ENCODE measurements at regions not wholly inside any gene's neighbourhood (a gene's known extent, or its start where the extent isn't known, plus 50 kb on each side); places are given as distances from the start of the nearest gene placed in this dataset.

GRCh38 chr13:21979161-21979806, 308.4 kb downstream of the FGF9 start:
- H3K27me3 Mint-ChIP-seq (ENCODE audit: unreplicated experiment) = peaks cover 9% of the 10 kb centered on the region
- no peak overlapping the region for H3K27ac Mint-ChIP-seq (ENCODE audit: unreplicated experiment)
- no peaks in the 10 kb centered on the region for H3K36me3 Mint-ChIP-seq (ENCODE audit: unreplicated experiment)
- H3K4me3 Mint-ChIP-seq (ENCODE audit: unreplicated experiment) = no peak overlapping the region
- peaks cover 4% of the 10 kb centered on the region for H3K9me3 Mint-ChIP-seq (ENCODE audit: unreplicated experiment)
- TF ChIP-seq CTCF (IDR thresholded peaks at IDR 0.05; ENCODE audit: partially characterized antibody, unreplicated experiment) = no peak
- peaks cover 22% of the 10 kb centered on the region for H3K4me1 Mint-ChIP-seq (ENCODE audit: low read depth, unreplicated experiment)
- DNase-seq = no peak

DNA sequence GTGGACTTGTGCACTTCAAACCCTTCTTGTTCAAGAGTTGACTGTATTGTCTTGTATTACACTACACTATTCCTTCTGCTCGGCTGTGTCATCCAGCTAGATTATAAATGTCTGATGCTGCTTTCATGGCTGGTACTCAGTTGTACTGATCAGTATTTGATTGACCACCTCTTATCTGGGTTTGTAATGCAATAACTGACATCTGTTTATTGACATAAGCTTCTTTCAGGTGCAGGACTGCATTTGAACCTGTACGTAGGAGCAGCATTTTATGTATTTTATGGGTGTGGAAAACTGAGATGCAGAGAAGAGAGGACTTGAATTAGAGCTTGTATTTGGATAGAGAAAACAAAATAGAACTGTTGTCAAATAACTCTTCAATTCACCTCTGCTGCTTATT, 309.2 kb downstream of the FGF9 start:
- H3K36me3 Mint-ChIP-seq (ENCODE audit: unreplicated experiment) = no peaks in the 10 kb centered on the region
- H3K9me3 Mint-ChIP-seq (ENCODE audit: unreplicated experiment) = peaks cover 4% of the 10 kb centered on the region
- H3K4me1 Mint-ChIP-seq (ENCODE audit: low read depth, unreplicated experiment) = peaks cover 22% of the 10 kb centered on the region
- H3K4me3 Mint-ChIP-seq (ENCODE audit: unreplicated experiment) = no peak overlapping the region
- no peak for TF ChIP-seq CTCF (IDR thresholded peaks at IDR 0.05; ENCODE audit: partially characterized antibody, unreplicated experiment)
- peaks cover 9% of the 10 kb centered on the region for H3K27me3 Mint-ChIP-seq (ENCODE audit: unreplicated experiment)
- DNase-seq = no peak
- no peak overlapping the region for H3K27ac Mint-ChIP-seq (ENCODE audit: unreplicated experiment)

- no peak for TF ChIP-seq CTCF (IDR thresholded peaks at IDR 0.05; ENCODE audit: partially characterized antibody, unreplicated experiment)
- Mint-ChIP-seq H3K4me1 (ENCODE audit: low read depth, unreplicated experiment) (peaks cover 24% of the 10 kb centered on the region), H3K27me3 (ENCODE audit: unreplicated experiment) (peaks cover 6% of the 10 kb centered on the region), H3K36me3 (ENCODE audit: unreplicated experiment) (no peaks in the 10 kb centered on the region), H3K9me3 (ENCODE audit: unreplicated experiment) (peaks cover 10% of the 10 kb centered on the region), H3K4me3 (ENCODE audit: unreplicated experiment) (no peak overlapping the region), H3K27ac (ENCODE audit: unreplicated experiment) (no peak overlapping the region)
- DNase-seq = no peak
Measured at GRCh38 chr13:21984156-21984555, 313.3 kb downstream of the FGF9 start.

- H3K27me3 Mint-ChIP-seq (ENCODE audit: unreplicated experiment) = peaks cover 3% of the 10 kb centered on the region
- no peak overlapping the region for H3K4me3 Mint-ChIP-seq (ENCODE audit: unreplicated experiment)
- H3K36me3 Mint-ChIP-seq (ENCODE audit: unreplicated experiment) = no peaks in the 10 kb centered on the region
- H3K9me3 Mint-ChIP-seq (ENCODE audit: unreplicated experiment) = peaks cover 8% of the 10 kb centered on the region
- peaks cover 8% of the 10 kb centered on the region for H3K4me1 Mint-ChIP-seq (ENCODE audit: low read depth, unreplicated experiment)
- no peak overlapping the region for H3K27ac Mint-ChIP-seq (ENCODE audit: unreplicated experiment)
- no peak for TF ChIP-seq CTCF (IDR thresholded peaks at IDR 0.05; ENCODE audit: partially characterized antibody, unreplicated experiment)
- DNase-seq = no peak
Measured at GRCh38 chr13:21986602-21987001, 315.7 kb downstream of the FGF9 start.

GRCh38 chr13:21987793-21988192, 316.9 kb downstream of the FGF9 start:
- Mint-ChIP-seq H3K9me3 (ENCODE audit: unreplicated experiment) (peaks cover 8% of the 10 kb centered on the region), H3K27me3 (ENCODE audit: unreplicated experiment) (no peaks in the 10 kb centered on the region), H3K36me3 (ENCODE audit: unreplicated experiment) (no peaks in the 10 kb centered on the region), H3K4me1 (ENCODE audit: low read depth, unreplicated experiment) (peaks cover 5% of the 10 kb centered on the region), H3K27ac (ENCODE audit: unreplicated experiment) (no peak overlapping the region), H3K4me3 (ENCODE audit: unreplicated experiment) (no peak overlapping the region)
- no peak for DNase-seq
- TF ChIP-seq CTCF (IDR thresholded peaks at IDR 0.05; ENCODE audit: partially characterized antibody, unreplicated experiment) = no peak

Measured in glutamatergic neuron (in vitro differentiated cells).